HEK293T (cell line): ENCODE measurements at regions not wholly inside any gene's neighbourhood (a gene's known extent, or its start where the extent isn't known, plus 50 kb on each side); places are given as distances from the start of the nearest gene placed in this dataset.

Experiments used
- BHLHE40 ChIP-seq: fragments of 450-650 bp; IDR thresholded peaks from 2 replicates; pipeline ENCODE4 v1.6.1; 2016; ENCODE audit warnings: mild to moderate bottlenecking, moderate library complexity, borderline replicate concordance
- ELF4 ChIP-seq: fragments of 450-650 bp; IDR thresholded peaks from 2 replicates; pipeline ENCODE4 v1.6.1; 2017; ENCODE audit warnings: antibody characterized with exemption
- SP1 ChIP-seq: fragments of 450-650 bp; IDR thresholded peaks from 2 replicates; pipeline ENCODE4 v1.6.1; 2017
- TARDBP ChIP-seq: fragments of 450-650 bp; IDR thresholded peaks from 2 replicates; pipeline ENCODE4 v1.6.1; 2016

GRCh38 chr7:47640265-47640664 lies 58.4 kb upstream of the TNS3 start:
- TF ChIP-seq SP1 (no peak), ELF4 (no peak), BHLHE40 (no peak), TARDBP (no peak)
